GM20000 (cell line): ENCODE measurements at regions not wholly inside any gene's neighbourhood (a gene's known extent, or its start where the extent isn't known, plus 50 kb on each side); places are given as distances from the start of the nearest gene placed in this dataset.

Experiments
- DNase-seq: peaks from one replicate; pipeline ENCODE4 v3.0.0; 2012; ENCODE audit warnings: low spot score
- TF ChIP-seq, protein P1 (sequence below): IDR thresholded peaks from 2 replicates; pipeline ENCODE4 v1.5.1; 2012; ENCODE audit warnings: mild to moderate bottlenecking, control low read depth; ENCODE audit errors: extremely low read depth, missing control alignments

DNA sequence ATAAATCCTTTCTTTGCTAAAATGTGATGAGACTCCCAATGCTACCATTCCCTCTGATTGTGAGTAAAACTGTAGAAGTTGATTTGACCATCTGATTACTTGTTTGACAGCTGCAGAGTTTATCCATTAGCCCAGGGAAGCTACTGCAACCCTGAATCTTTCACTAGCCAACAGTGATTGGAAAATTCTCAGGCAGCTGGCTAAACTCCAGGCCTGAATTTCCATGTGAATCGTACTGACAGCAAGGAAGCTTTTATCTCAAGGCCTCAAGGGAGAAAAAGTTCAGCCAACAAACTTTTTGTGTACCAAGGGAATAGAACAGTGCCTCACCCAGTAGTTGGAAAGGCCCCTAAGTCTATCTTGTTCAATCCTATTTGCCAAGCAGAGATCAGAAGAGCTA is 246.7 kb upstream of the TRPM3 start:
- no peak for DNase-seq
- TF ChIP-seq, protein P1, sequence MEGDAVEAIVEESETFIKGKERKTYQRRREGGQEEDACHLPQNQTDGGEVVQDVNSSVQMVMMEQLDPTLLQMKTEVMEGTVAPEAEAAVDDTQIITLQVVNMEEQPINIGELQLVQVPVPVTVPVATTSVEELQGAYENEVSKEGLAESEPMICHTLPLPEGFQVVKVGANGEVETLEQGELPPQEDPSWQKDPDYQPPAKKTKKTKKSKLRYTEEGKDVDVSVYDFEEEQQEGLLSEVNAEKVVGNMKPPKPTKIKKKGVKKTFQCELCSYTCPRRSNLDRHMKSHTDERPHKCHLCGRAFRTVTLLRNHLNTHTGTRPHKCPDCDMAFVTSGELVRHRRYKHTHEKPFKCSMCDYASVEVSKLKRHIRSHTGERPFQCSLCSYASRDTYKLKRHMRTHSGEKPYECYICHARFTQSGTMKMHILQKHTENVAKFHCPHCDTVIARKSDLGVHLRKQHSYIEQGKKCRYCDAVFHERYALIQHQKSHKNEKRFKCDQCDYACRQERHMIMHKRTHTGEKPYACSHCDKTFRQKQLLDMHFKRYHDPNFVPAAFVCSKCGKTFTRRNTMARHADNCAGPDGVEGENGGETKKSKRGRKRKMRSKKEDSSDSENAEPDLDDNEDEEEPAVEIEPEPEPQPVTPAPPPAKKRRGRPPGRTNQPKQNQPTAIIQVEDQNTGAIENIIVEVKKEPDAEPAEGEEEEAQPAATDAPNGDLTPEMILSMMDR, result no peak

DNA sequence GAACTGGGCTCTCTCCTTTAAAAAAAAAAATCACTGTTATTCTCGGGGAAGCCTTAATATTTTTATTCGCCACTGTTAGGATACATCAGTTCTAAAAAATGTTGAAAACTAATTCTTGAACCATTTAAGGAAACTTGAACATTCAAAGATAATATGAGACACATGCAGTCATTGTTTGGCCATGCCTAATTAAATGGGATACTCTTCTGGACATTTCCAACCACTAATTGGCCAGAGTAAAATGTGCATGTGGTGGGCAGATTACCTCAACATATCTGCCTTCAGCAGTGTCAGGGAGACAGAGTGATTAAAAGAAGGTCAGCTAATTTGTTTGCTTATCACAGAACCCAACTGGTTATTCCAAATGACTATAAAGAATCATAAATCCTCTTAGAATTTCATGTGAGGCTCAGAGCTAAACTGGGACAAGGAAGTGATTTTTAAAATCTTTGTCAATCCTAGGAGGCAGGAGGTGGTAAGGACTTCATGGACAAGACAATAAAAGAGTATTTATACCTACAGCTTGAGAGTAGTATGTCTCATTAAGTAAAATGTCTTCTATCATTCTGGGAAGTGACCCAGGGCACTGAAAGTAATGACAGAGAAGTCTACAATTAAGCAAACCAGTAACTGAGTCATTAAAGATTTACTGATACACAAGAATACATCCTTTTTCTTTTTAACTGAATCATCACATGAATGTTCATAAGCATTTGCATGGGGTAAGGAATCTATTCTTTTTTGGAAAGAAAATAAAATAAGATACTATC is 242.9 kb upstream of the TRPM3 start:
- TF ChIP-seq, protein P1, result no peak
- DNase-seq, result no peak

DNA sequence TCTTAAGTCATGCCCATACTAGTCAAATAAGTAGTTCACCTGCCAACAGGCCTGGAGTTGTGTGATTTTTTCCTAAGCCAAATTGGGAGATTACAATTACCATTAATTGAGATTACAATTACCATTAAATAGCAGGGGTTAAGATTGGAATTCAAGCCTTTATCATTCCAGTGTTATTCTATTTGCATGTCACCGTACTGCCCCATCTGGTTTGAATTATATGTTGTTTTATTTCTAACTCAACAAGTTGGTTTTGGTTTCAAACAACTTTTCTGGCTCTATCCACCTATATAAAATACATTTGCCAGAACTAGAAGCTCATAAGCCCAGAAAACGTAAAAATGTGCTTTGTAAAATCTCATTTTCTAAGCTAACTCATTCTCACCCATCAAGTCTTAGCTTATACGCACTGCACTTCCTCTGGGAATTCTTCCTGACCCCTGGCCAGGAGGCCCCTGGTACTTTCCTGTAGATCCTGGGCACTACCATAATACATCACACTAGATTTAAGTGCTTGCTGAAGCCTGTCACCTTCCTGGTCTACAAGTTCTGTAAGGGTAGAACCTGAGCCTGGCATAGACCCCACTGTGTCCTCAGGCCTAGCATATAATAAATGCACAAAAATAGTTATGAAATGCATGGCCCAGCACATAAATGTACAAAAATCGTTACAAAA is 242.0 kb upstream of the TRPM3 start:
- TF ChIP-seq, protein P1, result no peak
- DNase-seq, result no peak

DNA sequence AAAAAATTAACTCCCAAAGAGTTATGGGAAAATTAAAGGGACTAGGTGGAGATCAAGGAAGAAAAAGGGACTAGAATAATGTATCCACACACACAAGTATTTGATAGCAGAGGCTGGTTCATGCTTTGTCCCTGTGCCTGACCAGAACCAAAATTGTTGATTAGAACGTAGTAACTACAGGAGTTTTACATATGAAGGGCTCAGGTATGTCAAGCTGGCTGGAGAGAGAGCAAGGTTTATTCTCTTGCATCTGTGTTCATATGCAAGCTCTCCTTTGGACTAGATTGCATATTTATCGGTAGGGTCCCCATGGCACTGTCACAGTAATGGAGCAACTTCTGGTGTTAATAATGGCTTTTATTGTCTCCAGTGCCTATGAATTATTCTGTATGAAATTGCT is 239.9 kb upstream of the TRPM3 start:
- no peak for DNase-seq
- TF ChIP-seq, protein P1, result no peak

DNA sequence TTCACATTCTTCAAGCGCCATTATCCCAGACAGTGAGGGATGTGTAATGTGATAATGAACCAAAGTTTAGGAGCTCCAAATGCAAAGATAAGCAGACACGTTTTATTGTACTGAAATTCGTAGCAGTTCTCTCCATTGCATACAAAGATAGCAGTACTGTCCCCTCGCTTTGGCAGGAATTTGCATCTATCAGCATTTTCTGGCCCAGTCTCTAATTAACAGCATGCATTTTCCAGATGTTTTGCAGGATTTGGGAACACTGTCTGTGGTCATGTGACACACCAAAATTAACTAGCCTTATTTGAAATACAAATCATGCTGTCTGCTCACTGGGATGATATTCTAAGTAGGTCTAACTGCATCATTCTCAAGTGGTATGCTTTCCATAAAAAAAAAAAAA is 235.9 kb upstream of the TRPM3 start:
- TF ChIP-seq, protein P1, result no peak
- no peak for DNase-seq

DNA sequence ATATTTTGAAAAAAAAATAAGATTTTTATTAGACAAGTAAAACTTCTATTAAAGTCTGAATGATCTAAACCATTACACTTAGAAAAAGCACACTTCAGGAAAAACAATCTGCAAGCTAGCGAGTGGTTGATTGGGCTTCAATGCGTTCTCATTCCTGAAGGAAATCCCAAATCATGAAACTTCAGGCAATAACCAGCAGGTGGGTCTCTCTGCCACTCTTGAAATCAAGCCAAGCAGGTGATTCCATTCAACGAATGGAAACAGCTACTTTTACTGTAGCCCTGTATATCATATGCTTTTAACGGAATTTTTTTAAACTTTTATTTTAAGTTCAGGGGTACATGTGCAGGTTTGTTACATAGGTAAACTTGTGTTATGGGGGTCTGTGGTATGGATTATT is 234.5 kb upstream of the TRPM3 start:
- TF ChIP-seq, protein P1, result no peak
- no peak for DNase-seq

DNA sequence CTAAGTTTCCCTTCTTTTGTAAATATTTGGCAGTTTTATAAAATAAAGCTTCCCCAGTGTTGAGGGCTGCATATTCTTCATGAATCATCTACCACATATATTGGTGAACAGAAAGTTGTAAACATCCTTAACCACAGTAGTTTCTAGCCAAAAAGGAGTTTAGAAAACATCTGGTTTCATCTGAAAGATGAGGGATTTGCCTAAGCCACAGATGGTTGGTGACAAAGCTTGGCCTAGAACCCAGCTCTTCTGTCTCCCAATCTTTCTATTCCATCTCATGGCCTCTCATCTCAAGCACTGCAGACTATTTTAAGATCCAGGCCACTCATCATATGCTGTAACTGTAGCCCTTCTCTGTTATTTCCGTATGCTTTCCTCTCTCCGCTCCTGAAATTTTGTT is 232.3 kb upstream of the TRPM3 start:
- DNase-seq, result no peak
- TF ChIP-seq, protein P1, result no peak
